K562 (cell line): ENCODE measurements at regions not wholly inside any gene's neighbourhood (a gene's known extent, or its start where the extent isn't known, plus 50 kb on each side); places are given as distances from the start of the nearest gene placed in this dataset.

Experiments used
- BRD4 ChIP-seq: fragments of 200-600 bp; sonication (generic); IDR thresholded peaks from 2 replicates; pipeline ENCODE4 v1.6.1; 2017; ENCODE audit warnings: inconsistent platforms
- CTCF ChIP-seq, 3 experiments: IDR thresholded peaks in 2 of 3; conservative IDR thresholded peaks in 1 of 3; 2 replicates each; pipeline ENCODE4 v1.5.1; 2011 to 2012; ENCODE audit warnings: low read length in 3 of 3, mild to moderate bottlenecking in 3 of 3, control low read depth in 2 of 3, improper control_type of control experiment in 1 of 3, inconsistent platforms in 1 of 3, low read depth in 1 of 3, mixed read lengths in 1 of 3, moderate library complexity in 1 of 3; ENCODE audit not compliant: insufficient read depth in 2 of 3
- ETV5 ChIP-seq: sonication (generic); formaldehyde crosslinking; IDR thresholded peaks from 2 replicates; pipeline ENCODE4 v1.4.0; 2020; ENCODE audit warnings: low read depth, mild to moderate bottlenecking, missing genetic modification reagents
- HCFC1 ChIP-seq: IDR thresholded peaks from 2 replicates; pipeline ENCODE4 v1.6.1; 2012; ENCODE audit warnings: low read depth, low read length, improper control_type of control experiment
- HDAC1 ChIP-seq, 2 experiments: fragments of 450-650 bp; IDR thresholded peaks; 2 replicates each; pipeline ENCODE4 v1.6.1; 2016 to 2017; ENCODE audit warnings: inconsistent platforms in 1 of 2, mild to moderate bottlenecking in 1 of 2, moderate library complexity in 1 of 2
- SRF ChIP-seq, 2 experiments: fragments of 250-450, 450-650 bp in 1 of 2; sonication (Bioruptor Pico) in 1 of 2; sonication (generic) in 1 of 2; formaldehyde crosslinking; IDR thresholded peaks; 2 replicates each; pipeline versions ENCODE4 v1.5.0 to v1.5.1; 2020 to 2022; ENCODE audit warnings: mild to moderate bottlenecking in 1 of 2, missing genetic modification reagents in 1 of 2

- TF ChIP-seq CTCF (IDR thresholded peaks at IDR 0.05 in 2 of 3, conservative IDR thresholded peaks at IDR 0.05 in 1 of 3; ENCODE audit: insufficient read depth in 2 of 3, low read depth in 1 of 3, low read length in 3 of 3) (no peak), HDAC1 (IDR thresholded peaks at IDR 0.05) (no peak), SRF (CRISPR knock-in tag; IDR thresholded peaks at IDR 0.05) (no peak), HCFC1 (no peak), BRD4 (no peak), ETV5 (CRISPR knock-in tag) (no peak)
Measured at GRCh38 chr12:111006621-111007020, 86.2 kb upstream of the MYL2 start.
